Ovary (tissue), 7 donors: ENCODE measurements at regions not wholly inside any gene's neighbourhood (a gene's known extent, or its start where the extent isn't known, plus 50 kb on each side); places are given as distances from the start of the nearest gene placed in this dataset.

ENCODE experiments used
- DNase-seq, 5 donors: peaks; one replicate each; pipeline ENCODE4 v3.0.0-alpha.2; 2019 to 2020
- H3K27ac ChIP-seq, 2 donors: fragments of 200-600 bp; one replicate each; pipeline versions ENCODE4 v1.5.1 to v1.8.0; 2019 to 2022
- H3K27me3 ChIP-seq: fragments of 200-600 bp; one replicate; pipeline ENCODE4 v1.8.0; 2022
- H3K36me3 ChIP-seq: fragments of 200-600 bp; sonication (generic); one replicate; pipeline ENCODE4 v1.5.1; 2019
- H3K4me1 ChIP-seq: one replicate; pipeline ENCODE4 v1.8.1; 2013; ENCODE audit warnings: mild to moderate bottlenecking, moderate library complexity; ENCODE audit not compliant: insufficient read depth
- H3K4me3 ChIP-seq: fragments of 200-600 bp; sonication (generic); one replicate; pipeline ENCODE4 v1.5.1; 2017
- H3K9me3 ChIP-seq, 2 donors: fragments of 200-600 bp in 1 of 2; sonication (generic) in 1 of 2; one replicate each; pipeline versions ENCODE4 v1.5.1 to v1.8.1; 2013 to 2019; ENCODE audit warnings: mild to moderate bottlenecking in 1 of 2, moderate library complexity in 1 of 2
- CTCF ChIP-seq, 3 donors: fragments of 450-650 bp in 2 of 3; fragments of 200-600 bp in 1 of 3; IDR thresholded peaks; one replicate each; pipeline versions ENCODE4 v1.5.1 to v1.8.0; 2016 to 2022; ENCODE audit warnings: antibody characterized with exemption in 3 of 3, mild to moderate bottlenecking in 1 of 3
- EP300 ChIP-seq: sonication (generic); formaldehyde crosslinking; IDR thresholded peaks from one replicate; pipeline ENCODE4 v1.6.1; 2017; ENCODE audit warnings: antibody characterized with exemption
- POLR2A ChIP-seq: fragments of 450-650 bp; IDR thresholded peaks from one replicate; pipeline ENCODE4 v1.6.1; 2017; ENCODE audit warnings: antibody characterized with exemption, mild to moderate bottlenecking, moderate library complexity
- WGBS, 3 donors: extraction: QIAGEN DNeasy Blood & Tissue Kit in 1 of 3; methylation state at CpG; one replicate each; pipeline versions ENCODE4 v1.1.5 to v1.1.7; 2013 to 2017; 5-methylcytosine and 5-hydroxymethylcytosine counted together
- intact Hi-C, 4 donors: fragments of 100-400 bp; cut with DNase I; formaldehyde crosslinking; loops; one replicate each; pipeline versions ENCODE4 v1.11.0 to v1.15.1; 2022 to 2023
- donor health status: DM: no; HTN: no; CAD: no; lungs with moderate emphysema.
- donor health status: DM: no; HTN: no; CAD: no.
- donor health status: Bipolar disorder and iron deficiency.
- donor health status: DM: no; HTN: no; CAD: no.
- donor health status: DM: yes; HTN: yes; CAD: no.

- no peak for DNase-seq
- no peaks in the 10 kb centered on the region for H3K27me3 ChIP-seq
- TF ChIP-seq EP300: no peak
- no peak for TF ChIP-seq CTCF (IDR thresholded peaks at IDR 0.05)
- TF ChIP-seq POLR2A: no peak
- no peak overlapping the region for H3K4me3 ChIP-seq
- peak overlapping the region in 1 of 2 donors; percentile 63 for H3K27ac ChIP-seq
- H3K9me3 ChIP-seq: no peaks in the 10 kb centered on the region
- 86 to 91% (median 88%) methylated on average over 3 of the region's 3 CpGs for WGBS, 3 donors
- H3K36me3 ChIP-seq: no peaks in the 10 kb centered on the region
- no peaks in the 10 kb centered on the region for H3K4me1 ChIP-seq
- intact Hi-C loops: no loop called here
These were observed 110.8 kb upstream of the NR2F2 start for GRCh38 chr15:96219681-96220080.

- DNase-seq: no peak
- H3K4me3 ChIP-seq: no peak overlapping the region
- H3K27me3 ChIP-seq: no peaks in the 10 kb centered on the region
- no peak overlapping the region for H3K27ac ChIP-seq
- no peak for TF ChIP-seq CTCF (IDR thresholded peaks at IDR 0.05)
- no peak for TF ChIP-seq POLR2A
- TF ChIP-seq EP300: no peak
- no peaks in the 10 kb centered on the region for H3K4me1 ChIP-seq
- 95 to 98% (median 98%) methylated on average over 3 of the region's 3 CpGs for WGBS, 3 donors
- no peaks in the 10 kb centered on the region for H3K36me3 ChIP-seq
- intact Hi-C loops: no loop called here
- H3K9me3 ChIP-seq: no peaks in the 10 kb centered on the region
These were observed 109.8 kb upstream of the NR2F2 start for GRCh38 chr15:96220657-96221056.

GRCh38 chr15:96222981-96223380 is 107.5 kb upstream of the NR2F2 start:
- Histone ChIP-seq H3K36me3 (no peaks in the 10 kb centered on the region), H3K4me3 (no peak overlapping the region), H3K27ac (no peak overlapping the region), H3K4me1 (no peaks in the 10 kb centered on the region), H3K9me3 (no peaks in the 10 kb centered on the region), H3K27me3 (no peaks in the 10 kb centered on the region)
- intact Hi-C loops: no loop called here
- TF ChIP-seq POLR2A (no peak), CTCF (IDR thresholded peaks at IDR 0.05) (no peak), EP300 (no peak)
- DNase-seq: no peak
- 65 to 77% (median 74%) methylated on average over 10 of the region's 10 CpGs for WGBS, 3 donors

- no peak for DNase-seq
- 93 to 96% (median 94%) methylated on average over 2 of the region's 2 CpGs for WGBS, 3 donors
- no peak overlapping the region for H3K27ac ChIP-seq
- H3K4me3 ChIP-seq: no peak overlapping the region
- no peaks in the 10 kb centered on the region for H3K9me3 ChIP-seq
- no peaks in the 10 kb centered on the region for H3K36me3 ChIP-seq
- intact Hi-C loops: no loop called here
- no peaks in the 10 kb centered on the region for H3K27me3 ChIP-seq
- no peaks in the 10 kb centered on the region for H3K4me1 ChIP-seq
- TF ChIP-seq CTCF (IDR thresholded peaks at IDR 0.05) (no peak), EP300 (no peak), POLR2A (no peak)
These were observed 106.6 kb upstream of the NR2F2 start for GRCh38 chr15:96223939-96224338.
